Spleen (tissue), 11 donors: ENCODE measurements at regions not wholly inside any gene's neighbourhood (a gene's known extent, or its start where the extent isn't known, plus 50 kb on each side); places are given as distances from the start of the nearest gene placed in this dataset.

Experiments used
- DNase-seq: peaks from one replicate; pipeline ENCODE4 v3.0.0-alpha.2; 2020
- H3K27ac ChIP-seq, 8 donors: fragments of 200-600 bp; sonication (generic) in 7 of 8; 1 replicate in 4 of 8; 2 replicates in 4 of 8; pipeline versions ENCODE4 v1.5.0 to v1.8.0; 2016 to 2021; ENCODE audit warnings: inconsistent platforms in 4 of 8, mild to moderate bottlenecking in 4 of 8, moderate library complexity in 1 of 8
- H3K27me3 ChIP-seq, 7 donors: fragments of 200-600 bp; sonication (generic) in 6 of 7; replicated peaks in 1 of 7; 1 replicate in 4 of 7; 2 replicates in 3 of 7; pipeline versions ENCODE4 v1.5.0 to v1.8.0; 2016 to 2021; ENCODE audit warnings: inconsistent platforms in 3 of 7, mild to moderate bottlenecking in 1 of 7
- H3K36me3 ChIP-seq, 6 donors: fragments of 200-600 bp; sonication (generic) in 5 of 6; 1 replicate in 4 of 6; 2 replicates in 2 of 6; pipeline versions ENCODE4 v1.5.0 to v1.8.0; 2016 to 2021; ENCODE audit warnings: inconsistent platforms in 2 of 6
- H3K4me1 ChIP-seq, 6 donors: fragments of 200-600 bp; sonication (generic) in 5 of 6; 1 replicate in 3 of 6; 2 replicates in 3 of 6; pipeline versions ENCODE4 v1.5.0 to v1.8.0; 2016 to 2021; ENCODE audit warnings: inconsistent platforms in 3 of 6
- H3K4me3 ChIP-seq, 8 donors: fragments of 200-600 bp; sonication (generic) in 7 of 8; 1 replicate in 4 of 8; 2 replicates in 4 of 8; pipeline versions ENCODE4 v1.5.0 to v1.8.0; 2016 to 2021; ENCODE audit warnings: inconsistent platforms in 4 of 8, mild to moderate bottlenecking in 4 of 8, moderate library complexity in 2 of 8
- H3K9me3 ChIP-seq, 8 donors: fragments of 200-600 bp; sonication (generic) in 7 of 8; 1 replicate in 4 of 8; 2 replicates in 4 of 8; pipeline versions ENCODE4 v1.5.0 to v1.8.0; 2016 to 2021; ENCODE audit warnings: inconsistent platforms in 4 of 8
- CTCF ChIP-seq, 11 experiments: fragments of 200-600 bp in 7 of 11; fragments of 450-650 bp in 4 of 11; sonication (generic) in 4 of 11; IDR thresholded peaks in 8 of 11; conservative IDR thresholded peaks in 3 of 11; 1 replicate in 7 of 11; 2 replicates in 4 of 11; pipeline versions ENCODE4 v1.4.0 to v1.8.0; 2016 to 2021; ENCODE audit warnings: antibody characterized with exemption in 11 of 11, inconsistent platforms in 4 of 11, mild to moderate bottlenecking in 1 of 11
- POLR2A ChIP-seq, 3 donors: fragments of 450-650 bp; IDR thresholded peaks; one replicate each; pipeline ENCODE4 v1.5.1; 2017; ENCODE audit warnings: antibody characterized with exemption in 3 of 3, mild to moderate bottlenecking in 1 of 3
- POLR2AphosphoS5 ChIP-seq, 3 donors: sonication (generic); formaldehyde crosslinking; IDR thresholded peaks; one replicate each; pipeline ENCODE4 v1.5.1; 2017; ENCODE audit warnings: antibody characterized with exemption in 3 of 3
- WGBS, 5 donors: extraction: QIAGEN DNeasy Blood & Tissue Kit in 3 of 5; methylation state at CpG; one replicate each; pipeline versions ENCODE4 v1.1.5 to v1.1.7; 2013 to 2018; 5-methylcytosine and 5-hydroxymethylcytosine counted together
- intact Hi-C: fragments of 100-400 bp; cut with DNase I; formaldehyde crosslinking; loops from one replicate; pipeline ENCODE4 v1.15.0; 2023; ENCODE audit warnings: low total_unique reads
- donor health status: healthy with polysubstance abuse.
- donor health status: DM: no; HTN: no; CAD: no; lungs with moderate emphysema.
- donor health status: DM: no; HTN: no; CAD: no.
- donor health status: Bipolar disorder and iron deficiency.
- donor health status: healthy.
- donor health status: DM: no; HTN: no; CAD: no.
- donor health status: DM: yes; HTN: yes; CAD: no.

- no peak overlapping the region for H3K4me3 ChIP-seq
- H3K27ac ChIP-seq: no peak overlapping the region
- H3K9me3 ChIP-seq: peaks cover 0 to 8% (median 0%) of the 10 kb centered on the region in 8 donors
- H3K36me3 ChIP-seq: no peaks in the 10 kb centered on the region
- WGBS, 5 donors: 57 to 77% (median 71%) methylated on average over 6 of the region's 6 CpGs
- H3K4me1 ChIP-seq: no peaks in the 10 kb centered on the region
- DNase-seq: peak; percentile 28
- H3K27me3 ChIP-seq: peaks cover 0 to 33% (median 2%) of the 10 kb centered on the region in 7 donors
- TF ChIP-seq CTCF (IDR thresholded peaks at IDR 0.05 in 8 of 11, conservative IDR thresholded peaks at IDR 0.05 in 3 of 11): no peak
- intact Hi-C loops: no loop called here
Observed at GRCh38 chr19:29383696-29384095, 142.1 kb upstream of the VSTM2B start.

- peak; percentile 9 for DNase-seq
Observed at GRCh38 chr19:29384656-29385055, 141.1 kb upstream of the VSTM2B start.

GRCh38 chr19:29385191-29385795, 140.5 kb upstream of the VSTM2B start:
- Histone ChIP-seq H3K27ac (no peak overlapping the region), H3K9me3 (peaks cover 0 to 23% (median 0%) of the 10 kb centered on the region in 8 donors), H3K27me3 (peaks cover 0 to 19% (median 0%) of the 10 kb centered on the region in 7 donors), H3K4me1 (no peaks in the 10 kb centered on the region), H3K4me3 (no peak overlapping the region), H3K36me3 (no peaks in the 10 kb centered on the region)
- TF ChIP-seq POLR2AphosphoS5 (IDR thresholded peaks at IDR 0.05): no peak
- TF ChIP-seq CTCF (IDR thresholded peaks at IDR 0.05 in 8 of 11, conservative IDR thresholded peaks at IDR 0.05 in 3 of 11): no peak
- TF ChIP-seq POLR2A (IDR thresholded peaks at IDR 0.05): no peak
- peak; percentile 40 for DNase-seq
- WGBS, 5 donors: 66 to 86% (median 78%) methylated on average over 10 to 13 of the region's 13 CpGs
- intact Hi-C loops: no loop called here

More at GRCh38 chr19:29384656-29385055, 141.1 kb upstream of the VSTM2B start:
- 65 to 73% (median 68%) methylated on average over 8 of the region's 8 CpGs for WGBS, 5 donors
- peaks cover 0 to 16% (median 0%) of the 10 kb centered on the region in 8 donors for H3K9me3 ChIP-seq
- peaks cover 0 to 26% (median 0%) of the 10 kb centered on the region in 7 donors for H3K27me3 ChIP-seq
- no peak overlapping the region for H3K27ac ChIP-seq
- no peaks in the 10 kb centered on the region for H3K36me3 ChIP-seq
- H3K4me3 ChIP-seq: no peak overlapping the region
- TF ChIP-seq POLR2A (IDR thresholded peaks at IDR 0.05) (no peak), POLR2AphosphoS5 (IDR thresholded peaks at IDR 0.05) (no peak), CTCF (IDR thresholded peaks at IDR 0.05 in 8 of 11, conservative IDR thresholded peaks at IDR 0.05 in 3 of 11) (no peak)
- no peaks in the 10 kb centered on the region for H3K4me1 ChIP-seq
- intact Hi-C loops: no loop called here

GRCh38 chr19:29386970-29387369, 138.8 kb upstream of the VSTM2B start:
- TF ChIP-seq POLR2AphosphoS5 (IDR thresholded peaks at IDR 0.05) (no peak), POLR2A (IDR thresholded peaks at IDR 0.05) (no peak), CTCF (IDR thresholded peaks at IDR 0.05 in 8 of 11, conservative IDR thresholded peaks at IDR 0.05 in 3 of 11) (no peak)
- 84 to 96% (median 94%) methylated on average over 5 of the region's 5 CpGs for WGBS, 5 donors
- Histone ChIP-seq H3K27ac (no peak overlapping the region), H3K27me3 (peaks cover 0 to 11% (median 0%) of the 10 kb centered on the region in 7 donors), H3K4me1 (no peaks in the 10 kb centered on the region), H3K4me3 (no peak overlapping the region), H3K9me3 (peaks cover 9 to 39% (median 12%) of the 10 kb centered on the region in 8 donors), H3K36me3 (no peaks in the 10 kb centered on the region)
- peak; percentile 20 for DNase-seq
- intact Hi-C loops: no loop called here
